ENCODE measurements at regions not wholly inside any gene's neighbourhood (a gene's known extent, or its start where the extent isn't known, plus 50 kb on each side); places are given as distances from the start of the nearest gene placed in this dataset.
"Not testable (repeated sequence)": the region's sequence is repeated elsewhere in the genome, so short reads cannot be mapped to it uniquely, and the experiment has no call there.

DNA sequence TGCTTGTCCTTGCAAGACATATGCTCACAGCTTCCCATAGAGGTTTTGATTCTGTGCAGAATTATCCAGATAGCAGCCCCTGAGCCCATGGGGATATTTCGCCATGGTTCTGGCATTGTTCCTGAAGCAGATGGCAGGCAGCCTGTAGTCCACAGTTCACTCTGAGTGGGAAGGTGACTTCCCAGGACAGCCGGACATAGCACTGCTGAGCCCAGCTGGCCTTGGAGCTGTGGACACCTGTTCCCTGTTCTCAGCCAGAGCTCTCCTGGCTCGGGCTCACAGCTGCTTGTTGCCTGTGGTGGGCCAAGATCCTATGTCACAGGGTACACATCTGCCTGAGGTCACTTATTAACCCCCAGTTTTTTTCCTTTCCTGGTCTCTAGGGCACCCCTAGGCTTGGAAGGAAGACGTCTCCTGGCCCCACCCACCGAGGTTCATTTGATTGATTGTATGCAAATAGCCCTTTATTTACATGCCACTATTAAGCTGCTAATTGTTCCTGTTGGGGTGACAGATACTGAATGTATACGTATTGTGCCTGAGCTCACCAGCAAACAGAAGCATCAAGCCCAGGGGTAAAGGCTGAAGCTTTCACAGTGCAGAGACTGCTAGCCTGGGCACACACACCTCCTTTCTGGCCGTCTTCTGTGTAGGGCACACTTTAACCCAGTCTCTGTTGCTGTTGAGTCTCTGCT lies 96.6 kb upstream of the DMRT1 start:
- DNase-seq (ENCODE audit: low spot score), result no peak

DNA sequence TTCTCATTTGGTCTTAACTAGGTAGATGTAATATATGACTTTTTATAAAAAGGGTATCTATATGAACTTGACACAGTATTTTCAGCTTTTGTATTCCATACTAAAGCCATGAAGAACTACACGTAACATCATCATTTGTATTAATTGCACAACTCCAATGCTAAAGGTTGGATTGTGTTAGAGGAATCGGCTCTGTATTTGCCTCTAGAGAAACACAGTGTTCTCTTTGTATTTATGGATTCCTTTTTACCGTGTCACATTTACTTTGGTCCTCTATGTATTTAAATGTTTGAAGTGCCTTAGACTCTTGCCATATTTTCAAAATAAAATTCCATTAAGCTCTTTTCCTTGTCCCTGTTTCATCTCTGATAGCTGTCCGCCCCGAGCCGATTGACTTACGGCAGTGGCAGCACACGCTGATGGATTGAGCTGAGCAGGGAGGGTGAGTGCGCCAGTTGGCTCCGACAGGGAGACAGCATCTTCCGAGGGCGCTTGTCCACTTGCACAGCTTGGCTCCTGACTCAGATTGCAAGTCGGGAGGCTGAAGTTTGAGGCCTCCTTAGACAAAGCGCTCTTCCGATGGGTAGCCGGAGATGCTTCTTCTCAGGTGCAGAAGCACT lies 95.6 kb upstream of the DMRT1 start:
- no peak for DNase-seq (ENCODE audit: low spot score)

DNA sequence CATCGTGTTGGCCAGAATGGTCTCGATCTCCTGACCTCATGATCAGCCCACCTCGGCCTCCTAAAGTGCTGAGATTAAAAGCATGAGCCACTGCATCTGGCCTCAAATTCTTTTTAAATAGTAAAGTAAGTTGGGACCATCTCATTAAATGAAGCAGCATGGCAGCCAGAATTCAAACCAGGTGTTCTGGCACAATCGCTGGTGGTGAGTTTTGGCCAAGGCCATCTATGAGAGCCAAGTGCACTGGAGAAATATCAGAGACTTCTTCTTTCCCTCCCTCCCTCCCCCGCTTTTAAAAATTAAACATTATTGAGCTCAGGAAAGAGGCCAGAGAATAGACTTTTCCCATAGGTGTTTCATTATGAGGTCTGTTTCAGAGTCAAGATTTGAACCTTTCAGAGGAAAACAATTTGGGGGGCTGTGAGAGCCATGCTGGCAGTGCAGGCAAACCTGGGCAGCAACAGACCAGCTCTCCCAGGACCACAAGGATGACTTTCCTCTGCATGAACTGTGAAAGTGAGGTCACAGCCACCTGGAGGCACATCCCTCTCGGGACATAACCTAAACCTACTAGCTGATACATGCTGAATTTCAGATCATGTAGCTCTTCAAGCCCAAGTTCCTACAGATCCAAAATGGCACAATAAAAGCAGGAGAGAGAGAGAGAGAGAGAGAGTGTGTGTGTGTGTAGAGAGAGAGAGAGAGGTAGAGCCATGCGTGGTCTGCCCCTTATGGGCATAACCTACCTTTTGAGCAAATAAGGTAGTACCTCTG lies 94.6 kb upstream of the DMRT1 start:
- DNase-seq (ENCODE audit: low spot score), result no peak

DNA sequence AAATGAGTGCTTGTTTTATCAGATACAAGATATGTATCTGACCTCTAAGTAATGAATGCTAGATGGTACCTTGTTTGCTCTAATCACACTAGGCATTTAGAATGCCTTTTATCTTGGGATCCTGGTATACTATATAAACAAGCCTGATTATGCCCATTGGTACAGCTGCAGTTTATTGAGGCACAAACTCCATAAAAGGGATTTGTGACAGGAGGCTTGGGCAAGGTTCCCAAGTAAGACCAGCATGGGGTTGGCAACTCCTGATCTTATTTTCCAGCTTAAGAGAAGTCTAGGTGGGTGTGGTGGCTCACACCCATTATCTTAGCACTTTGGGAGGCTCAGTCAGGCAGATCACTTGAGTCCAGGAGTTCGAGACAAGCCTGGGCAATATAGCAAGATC lies 93.9 kb upstream of the DMRT1 start:
- no peak for DNase-seq (ENCODE audit: low spot score)

DNA sequence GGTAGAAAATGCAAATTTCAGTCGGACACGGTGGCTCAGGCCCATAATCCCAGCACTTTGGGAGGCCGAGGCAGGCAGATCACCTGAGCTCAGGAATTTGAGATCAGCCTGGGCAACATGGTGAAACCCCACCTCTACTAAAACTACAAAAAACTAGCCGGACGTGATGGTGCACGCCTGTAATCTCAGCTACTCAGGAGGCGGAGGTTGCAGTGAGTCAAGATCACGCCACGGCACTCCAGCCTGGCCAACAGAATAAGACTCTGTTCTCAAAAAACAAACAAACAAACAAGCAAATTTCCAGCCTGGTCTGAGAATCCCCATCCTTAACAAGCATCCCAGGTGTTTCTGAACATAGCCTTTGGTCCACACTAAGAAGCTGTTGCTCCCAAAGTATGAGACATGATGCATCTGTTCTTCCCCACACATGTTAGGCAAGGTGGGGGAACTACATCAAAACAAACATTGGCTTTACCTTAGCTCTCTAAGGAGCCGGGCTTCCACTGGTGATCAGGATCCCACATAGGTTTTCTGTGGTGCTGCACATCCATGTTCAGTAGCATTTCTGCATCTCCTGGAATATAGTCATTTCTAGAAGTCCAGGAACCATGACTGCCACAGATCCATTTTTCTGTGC lies 92.5 kb upstream of the DMRT1 start:
- no peak for DNase-seq (ENCODE audit: low spot score)

DNA sequence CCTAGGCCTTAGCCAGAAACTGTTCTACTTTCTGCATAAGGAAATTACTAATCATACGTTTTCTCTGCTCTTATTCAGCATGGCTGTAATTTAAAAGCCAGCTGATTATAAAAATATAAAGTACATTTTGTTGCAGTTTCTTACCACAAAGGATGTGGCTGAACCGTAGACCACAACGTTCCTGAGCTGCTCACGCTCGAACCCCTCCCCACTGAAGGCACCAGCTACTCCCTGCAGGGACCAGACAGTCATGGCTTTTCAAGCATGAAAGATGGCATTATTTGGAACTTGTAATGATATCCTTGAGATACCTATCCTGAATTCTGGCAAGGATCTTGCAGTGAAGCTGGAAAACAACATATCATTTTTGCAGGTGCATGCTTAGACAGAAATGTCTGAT lies 91.8 kb upstream of the DMRT1 start:
- no peak for DNase-seq (ENCODE audit: low spot score)

DNA sequence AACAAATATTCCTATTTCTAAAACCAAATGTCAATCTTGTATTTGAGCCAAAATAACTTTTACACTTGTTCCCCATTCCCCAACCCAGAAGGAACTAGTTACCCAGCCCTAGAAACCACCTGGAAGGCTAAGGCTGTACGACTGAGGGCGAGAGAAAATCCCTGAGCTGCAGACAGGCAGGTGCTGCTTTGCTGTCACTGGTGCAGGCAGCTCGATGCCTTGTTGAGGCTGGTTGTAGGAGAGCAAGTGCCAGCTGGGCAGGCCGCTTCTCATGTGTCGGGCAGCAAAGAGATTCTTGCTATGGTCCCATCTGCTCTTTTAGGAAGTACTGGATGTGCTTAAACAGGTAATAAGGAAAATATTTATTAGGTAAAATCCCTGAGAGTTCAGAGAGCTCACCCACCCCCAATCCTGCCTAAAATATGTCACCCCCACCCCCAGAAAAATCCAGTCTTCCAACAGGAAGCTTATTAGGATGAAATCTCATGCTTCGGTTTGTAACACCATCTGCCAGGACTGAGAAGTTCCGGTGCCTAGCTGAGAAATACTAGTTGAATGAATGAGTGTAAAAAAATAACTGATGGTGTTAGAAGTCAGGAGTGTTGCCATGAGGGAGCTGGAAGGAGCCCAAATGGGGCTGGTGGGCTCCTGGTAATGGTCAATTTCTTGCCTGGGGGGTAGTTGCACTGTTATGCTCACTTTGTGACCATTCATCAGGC lies 91.1 kb upstream of the DMRT1 start:
- DNase-seq (ENCODE audit: low spot score), result no peak

DNA sequence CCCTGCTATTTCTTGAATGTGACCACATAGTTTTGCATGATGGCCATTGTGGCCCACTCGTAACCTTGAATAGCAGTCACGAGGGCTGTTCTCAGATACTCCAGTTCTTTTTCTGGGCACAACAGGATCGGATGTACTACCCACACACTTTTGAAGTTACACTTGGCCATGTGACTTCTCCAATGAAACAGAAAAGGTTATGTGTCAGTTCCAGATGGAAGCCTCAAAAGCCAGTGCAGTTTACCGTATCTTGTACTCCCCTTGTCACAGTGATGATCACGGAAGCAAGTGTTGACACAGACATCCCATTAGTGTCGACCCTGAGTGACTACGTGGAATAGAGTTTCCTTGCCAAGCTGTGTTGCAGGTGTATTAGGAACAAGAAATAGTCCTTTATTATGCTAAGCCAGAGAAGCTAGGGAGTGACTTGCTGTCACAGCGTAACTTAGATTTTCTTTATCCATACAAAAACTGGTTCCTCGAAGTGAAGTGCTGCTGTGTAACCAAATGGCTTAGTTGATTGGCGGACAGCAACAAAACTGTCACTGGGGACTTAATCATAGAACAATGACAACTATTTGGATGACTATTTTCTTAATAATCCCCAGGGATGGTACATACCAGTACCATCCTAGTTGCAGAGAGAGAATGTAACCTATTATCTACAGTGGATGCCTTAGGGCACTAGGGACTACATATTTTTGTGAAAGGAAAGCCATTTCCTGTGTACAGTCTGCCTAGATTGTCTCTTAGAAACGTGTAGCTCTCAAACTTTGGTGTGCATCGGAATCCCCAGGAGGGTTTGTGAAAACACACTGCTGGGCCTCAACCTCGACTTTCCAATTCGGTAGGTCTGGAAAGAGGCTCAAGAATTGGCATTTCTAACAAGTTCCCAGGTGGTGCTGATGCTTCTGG lies 90.1 kb upstream of the DMRT1 start:
- peak; percentile 28 for DNase-seq (ENCODE audit: low spot score)

DNA sequence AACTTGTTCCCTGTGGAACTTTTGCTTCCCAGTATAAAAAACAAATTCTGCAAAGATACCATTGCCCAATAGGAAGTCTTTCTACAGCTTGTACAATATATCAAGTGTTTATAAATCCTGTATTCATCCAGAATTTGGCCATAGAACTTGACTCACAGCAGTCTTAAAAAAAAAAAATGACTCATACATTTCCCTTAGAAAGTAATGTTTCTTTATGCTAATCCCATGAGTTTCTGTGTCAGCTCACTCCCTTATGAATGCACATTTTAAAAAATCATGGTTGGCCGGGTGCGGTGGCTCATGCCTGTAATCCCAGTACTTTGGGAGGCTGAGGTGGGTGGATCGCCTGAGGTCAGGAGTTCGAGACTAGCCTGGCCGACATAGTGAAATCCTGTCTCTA lies 89.3 kb upstream of the DMRT1 start:
- DNase-seq (ENCODE audit: low spot score), result peak; percentile 83

DNA sequence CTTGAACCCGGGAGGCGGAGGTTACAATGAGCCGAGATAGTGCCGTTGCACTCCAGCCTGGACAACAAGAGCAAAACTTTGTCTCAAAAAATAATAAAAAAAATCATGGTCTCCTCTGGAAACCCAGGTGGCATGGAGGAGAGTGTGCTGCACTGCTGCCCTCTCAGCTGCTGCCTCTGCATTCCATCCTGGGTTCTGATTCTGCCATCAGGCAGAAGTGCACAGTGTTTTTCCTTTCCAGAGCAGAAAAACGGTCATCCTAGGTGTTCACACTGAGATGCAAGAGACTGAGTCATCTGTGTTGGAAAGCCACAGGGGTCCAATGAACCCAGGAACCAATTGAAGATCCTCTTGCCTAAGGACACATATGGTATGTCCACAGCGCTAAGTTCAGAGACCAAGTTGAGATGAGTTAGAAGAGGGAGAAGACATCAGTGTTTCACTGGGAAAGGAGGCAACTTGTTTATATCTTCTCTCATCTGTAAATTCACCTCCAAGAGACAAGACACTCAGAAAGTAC lies 88.8 kb upstream of the DMRT1 start:
- peak; percentile 38 for DNase-seq (ENCODE audit: low spot score)

DNA sequence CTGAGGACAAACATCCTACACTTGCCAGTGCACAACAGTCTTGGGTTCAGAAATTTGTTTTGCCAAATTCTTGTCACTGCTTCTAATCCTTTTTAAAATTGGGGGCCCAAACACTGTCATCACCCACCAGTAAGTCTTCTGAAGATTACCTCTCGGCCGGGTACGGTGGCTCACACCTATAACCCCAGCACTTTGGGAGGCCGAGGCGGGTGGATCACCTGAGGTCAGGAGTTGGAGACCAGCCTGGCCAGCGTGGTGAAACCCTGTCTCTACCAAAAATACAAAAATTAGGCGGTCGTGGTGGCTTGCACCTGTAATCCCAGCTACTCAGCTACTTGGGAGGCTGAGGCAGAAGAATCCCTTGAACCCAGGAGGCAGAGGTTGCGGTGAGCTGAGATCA lies 87.8 kb upstream of the DMRT1 start:
- not testable (repeated sequence) for DNase-seq (ENCODE audit: low spot score)

DNA sequence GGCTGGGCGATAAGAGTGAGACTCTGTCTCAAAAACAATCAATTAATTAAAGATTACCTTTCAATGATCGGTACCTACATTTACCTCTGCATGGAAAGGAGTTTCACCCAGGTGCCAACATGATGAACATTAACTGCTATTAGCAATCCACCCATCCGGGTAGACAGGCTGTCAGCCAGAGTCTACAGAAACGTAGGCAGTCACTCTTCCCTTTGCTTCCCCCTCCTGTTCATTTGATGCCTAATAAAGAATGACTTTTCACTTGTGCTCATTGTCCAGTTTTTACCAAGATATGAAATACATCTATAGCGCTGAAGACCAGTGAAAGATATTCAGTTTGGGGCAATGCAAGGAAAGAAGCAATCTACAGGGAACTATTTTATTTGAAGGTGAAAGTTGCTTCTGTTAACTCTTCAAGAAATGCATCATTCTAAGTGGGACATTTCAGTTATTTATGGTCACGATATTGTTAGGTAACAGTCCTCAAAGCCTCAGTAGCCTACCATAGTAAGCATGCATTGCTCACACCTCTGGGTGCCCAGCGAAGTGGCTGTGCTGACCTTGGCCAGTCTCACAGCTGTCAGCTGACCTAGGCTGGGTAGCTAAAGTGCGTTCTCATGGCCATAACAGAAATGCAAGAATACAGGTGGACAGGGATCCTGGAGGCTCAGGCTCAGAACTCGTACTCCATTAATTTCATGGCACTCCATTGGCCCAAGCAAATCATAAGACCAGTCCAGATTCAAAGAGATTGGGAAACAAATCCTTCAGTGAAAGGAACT lies 87.2 kb upstream of the DMRT1 start:
- no peak for DNase-seq (ENCODE audit: low spot score)

DNA sequence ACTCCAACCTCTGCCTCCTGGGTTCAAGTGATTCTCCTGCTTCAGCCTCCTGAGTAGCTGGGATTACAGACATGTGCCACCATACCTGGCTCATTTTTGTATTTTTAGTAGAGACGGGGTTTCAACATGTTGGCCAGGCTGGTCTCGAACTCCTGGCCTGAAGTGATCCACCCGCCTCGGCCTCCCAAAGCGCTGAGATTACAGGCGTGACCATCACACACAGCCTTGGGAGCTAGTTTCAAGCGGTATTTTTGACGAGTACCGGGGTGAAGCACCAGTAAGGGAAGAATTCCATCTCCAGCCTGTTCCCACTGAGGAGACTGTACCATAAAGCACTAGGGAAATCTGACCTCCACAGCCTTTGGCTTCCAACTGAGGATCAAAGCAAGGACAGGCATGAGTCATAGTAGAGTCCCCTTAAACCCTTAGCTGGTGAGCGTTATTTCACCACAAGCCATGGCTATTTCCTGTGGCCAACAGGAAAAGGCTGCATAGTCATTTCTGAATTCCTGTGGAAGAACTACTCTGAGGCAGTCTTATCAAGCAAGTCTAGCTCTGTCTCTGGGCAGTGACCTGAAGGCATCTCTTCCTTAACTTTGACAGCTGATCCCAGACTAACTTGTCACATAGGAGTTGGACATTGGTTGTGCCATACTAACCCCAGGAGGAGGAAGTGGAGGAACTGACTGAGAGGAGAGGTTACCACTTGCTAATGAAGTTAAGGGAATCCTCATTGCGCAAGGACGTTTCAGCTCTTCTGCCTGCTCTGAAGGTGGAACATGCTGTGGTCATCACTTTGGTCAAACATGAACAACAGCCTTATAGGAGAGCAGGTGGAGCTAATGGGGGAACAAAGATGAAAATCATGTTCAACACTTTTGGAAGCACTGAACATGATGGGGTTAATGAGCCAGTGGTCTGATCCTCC lies 85.8 kb upstream of the DMRT1 start:
- peak; percentile 96 for DNase-seq (ENCODE audit: low spot score)

DNA sequence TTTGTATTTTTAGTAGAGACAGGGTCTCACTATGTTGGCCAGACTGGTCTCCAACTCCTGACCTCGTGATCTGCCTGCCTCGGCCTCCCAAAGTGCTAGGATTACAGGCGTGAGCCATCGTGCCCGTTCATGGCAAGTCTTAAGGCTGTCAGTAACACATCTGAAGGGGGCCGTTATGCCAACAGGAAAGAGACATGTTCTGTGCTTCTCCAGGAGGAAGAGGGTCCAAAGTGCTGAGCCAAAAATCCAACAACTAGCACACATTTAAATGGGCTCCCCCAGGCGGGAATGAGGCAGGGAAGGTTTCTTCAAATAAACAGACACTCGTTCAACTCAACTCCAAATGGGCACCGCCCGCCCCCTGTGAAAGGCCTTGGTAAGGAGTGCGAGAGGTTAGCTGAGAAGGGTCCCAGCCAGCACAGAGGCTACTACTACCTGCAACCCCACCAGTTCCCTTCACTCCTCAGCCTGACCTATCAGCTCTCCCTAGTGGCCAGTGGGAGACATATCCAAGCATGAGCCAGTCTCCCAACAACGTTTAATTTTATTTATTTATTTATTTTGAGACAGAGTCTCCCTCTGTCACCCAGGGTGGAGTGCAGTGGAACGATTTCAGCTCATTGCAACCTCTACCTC lies 84.1 kb upstream of the DMRT1 start:
- peak; percentile 54 for DNase-seq (ENCODE audit: low spot score)

DNA sequence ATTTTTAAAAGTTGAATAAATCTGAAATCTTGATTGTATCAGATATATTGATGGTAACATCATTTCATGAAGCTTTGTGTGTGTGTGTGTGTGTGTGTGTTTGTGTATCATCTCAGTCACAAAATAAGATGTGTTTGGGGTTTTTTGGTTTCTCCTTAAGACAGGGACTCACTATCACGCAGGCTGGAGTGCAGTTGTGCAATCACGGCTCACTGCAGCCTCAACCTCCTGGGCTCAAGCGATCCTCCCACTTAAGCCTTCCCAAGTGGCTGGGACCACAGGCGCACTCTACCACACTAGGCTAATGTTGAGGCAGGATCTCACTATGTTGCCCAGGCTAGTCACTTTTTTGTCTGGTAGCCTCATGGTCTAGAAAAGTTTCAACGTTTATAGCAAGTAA lies 83.4 kb upstream of the DMRT1 start:
- DNase-seq (ENCODE audit: low spot score), result no peak

DNA sequence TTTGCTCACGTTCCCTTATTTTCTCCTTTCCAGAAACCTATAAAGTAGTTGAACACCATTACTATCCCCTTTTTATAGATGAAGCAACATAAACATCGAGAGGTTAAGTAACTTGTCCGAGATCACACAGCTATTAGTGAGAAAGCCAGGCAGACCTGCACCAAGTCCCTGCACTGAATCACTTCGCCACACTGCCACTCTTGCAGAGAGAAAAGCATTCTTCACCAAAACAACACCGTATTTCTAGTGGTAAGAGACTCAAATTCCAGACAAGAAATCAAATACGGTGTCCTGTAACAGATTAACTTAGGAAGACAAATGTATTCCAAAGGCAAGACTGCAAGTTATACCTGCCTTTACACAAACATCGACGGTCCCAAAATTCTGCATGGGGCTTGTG lies 82.0 kb upstream of the DMRT1 start:
- DNase-seq (ENCODE audit: low spot score), result no peak

DNA sequence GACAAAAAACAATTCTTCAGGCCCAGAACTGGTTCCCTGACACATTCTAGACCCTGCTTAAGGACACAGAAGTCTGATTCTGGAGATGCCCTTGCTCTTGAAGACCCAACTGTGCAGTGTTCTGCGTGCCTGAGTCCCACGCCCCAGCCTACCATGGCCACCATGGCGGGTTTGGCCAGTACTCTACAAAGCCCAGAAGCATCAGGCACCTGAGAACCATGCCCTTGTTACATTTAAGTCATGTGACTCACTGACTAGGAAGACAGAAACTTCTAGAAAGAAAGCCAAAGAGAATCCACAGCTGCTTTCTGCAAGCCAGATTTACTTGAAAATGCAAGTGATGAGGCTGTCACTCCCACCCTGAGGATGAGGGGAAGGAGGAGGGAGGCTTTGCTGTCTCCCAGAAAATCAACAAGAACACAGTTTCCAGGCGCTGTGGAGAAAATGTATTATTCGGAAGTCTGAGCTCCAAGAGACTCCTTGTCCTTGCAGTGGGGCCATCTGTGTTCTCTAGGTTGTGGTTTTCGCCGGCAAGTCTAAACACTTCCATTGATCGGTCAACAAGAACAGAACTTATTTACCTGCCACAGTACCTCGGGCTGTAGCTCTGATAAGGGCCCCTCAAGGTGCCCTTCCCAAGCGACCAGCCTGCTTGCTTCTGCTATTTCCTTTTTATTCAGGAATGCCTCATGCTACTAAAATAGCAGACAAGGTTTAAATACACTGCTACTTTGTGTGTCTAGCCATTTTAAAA lies 81.3 kb upstream of the DMRT1 start:
- no peak for DNase-seq (ENCODE audit: low spot score)
